ENCODE measurements at regions not wholly inside any gene's neighbourhood (a gene's known extent, or its start where the extent isn't known, plus 50 kb on each side); places are given as distances from the start of the nearest gene placed in this dataset.

DNA sequence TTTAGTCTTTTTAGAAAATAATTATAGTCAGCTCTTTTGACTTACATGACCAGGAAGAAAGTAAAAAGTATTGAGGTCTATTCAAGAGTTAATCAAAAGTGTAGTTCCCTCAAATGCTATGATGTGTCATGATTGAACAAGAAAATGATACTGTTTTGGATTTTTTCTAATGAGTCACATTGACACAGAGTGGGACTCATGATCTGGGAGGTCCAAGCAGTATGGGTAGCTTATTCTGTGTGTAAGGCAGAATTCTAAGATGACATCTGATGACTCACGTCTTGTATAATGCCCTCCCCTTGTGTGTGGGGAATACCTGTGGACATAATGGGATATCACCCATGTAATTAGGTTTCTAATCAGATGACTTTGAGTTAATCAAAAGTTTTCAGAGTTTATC, 178.1 kb upstream of the DDHD1 start (continued):
- TF ChIP-seq, protein P1, sequence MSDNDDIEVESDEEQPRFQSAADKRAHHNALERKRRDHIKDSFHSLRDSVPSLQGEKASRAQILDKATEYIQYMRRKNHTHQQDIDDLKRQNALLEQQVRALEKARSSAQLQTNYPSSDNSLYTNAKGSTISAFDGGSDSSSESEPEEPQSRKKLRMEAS (IDR thresholded peaks at IDR 0.05): no peak
- no peak for TF ChIP-seq YY1 (IDR thresholded peaks at IDR 0.05; ENCODE audit: low read depth, low read length)
- no peak for TF ChIP-seq BCL11A (IDR thresholded peaks at IDR 0.05; ENCODE audit: low read depth in 2 of 2, low read length in 2 of 2)

All from H1 (cell line).